Endothelial cell of umbilical vein (primary cell): ENCODE measurements at regions not wholly inside any gene's neighbourhood (a gene's known extent, or its start where the extent isn't known, plus 50 kb on each side); places are given as distances from the start of the nearest gene placed in this dataset.
"Not testable (repeated sequence)": the region's sequence is repeated elsewhere in the genome, so short reads cannot be mapped to it uniquely, and the experiment has no call there.

Experiments
- BruUV-seq: library from RNA; stranded (reverse); fragments of 400-500 nt; replicated peaks from 2 replicates; lab custom pipeline; 2021; lab: Mats Ljungman, UMichigan
- CTCF ChIA-PET: fragments of 300-600, 350-600 bp; sonication (Branson Sonifier 250); formaldehyde crosslinking; loops from one replicate; lab custom pipeline; 2021; ENCODE audit warnings: antibody characterized with exemption, inconsistent platforms; lab: Charles Lee
- POLR2A ChIA-PET: fragments of 300-600, 350-600 bp; sonication (Branson Sonifier 250); formaldehyde crosslinking; loops from one replicate; lab custom pipeline; 2021; ENCODE audit warnings: antibody characterized with exemption, inconsistent platforms; lab: Charles Lee
- DNase-seq: peaks from one replicate; pipeline ENCODE4 v3.0.0-alpha.2; 2011; ENCODE audit warnings: low read depth, low spot score
- FAIRE-seq: peaks from 2 replicates; lab custom pipeline; 2011; peaks lifted over from hg19 to GRCh38; lab: Jason Lieb, UNC
- H2AFZ ChIP-seq: 2 replicates; pipeline ENCODE4 v1.6.0; 2012; ENCODE audit warnings: low read depth, low read length, control low read depth, inconsistent platforms
- H3K27ac ChIP-seq: 2 replicates; pipeline ENCODE4 v1.5.1; 2011; ENCODE audit warnings: low read depth, mild to moderate bottlenecking, control low read depth, low read length, moderate library complexity; ENCODE audit not compliant: insufficient read depth
- H3K27me3 ChIP-seq, 2 experiments: 2 replicates each; pipeline versions ENCODE4 v1.6.0 to v1.6.1; 2011; ENCODE audit warnings: low read length in 2 of 2, mixed read lengths in 1 of 2; ENCODE audit not compliant: control insufficient read depth in 2 of 2, insufficient read depth in 2 of 2
- H3K36me3 ChIP-seq, 2 experiments: 2 replicates in 1 of 2; 3 replicates in 1 of 2; pipeline ENCODE4 v1.5.1; 2011; ENCODE audit warnings: low read length in 2 of 2, mild to moderate bottlenecking in 1 of 2, moderate library complexity in 1 of 2; ENCODE audit not compliant: control insufficient read depth in 2 of 2, insufficient read depth in 2 of 2; ENCODE audit errors: extremely low read depth in 1 of 2
- H3K4me1 ChIP-seq: 3 replicates; pipeline ENCODE4 v1.5.1; 2011; ENCODE audit warnings: mild to moderate bottlenecking, low read length; ENCODE audit not compliant: control insufficient read depth, insufficient read depth; ENCODE audit errors: extremely low read depth
- H3K4me2 ChIP-seq: 2 replicates; pipeline ENCODE4 v1.6.1; 2011; ENCODE audit warnings: low read length, control low read depth, mixed read lengths; ENCODE audit not compliant: insufficient read depth
- H3K4me3 ChIP-seq, 3 experiments: fragments of 200-600 bp in 1 of 3; sonication (generic), shearing (Covaris generic) in 1 of 3; replicated peaks in 1 of 3; 2 replicates each; pipeline ENCODE4 v1.5.1; 2011 to 2016; ENCODE audit warnings: control low read depth in 3 of 3, low read length in 3 of 3, mild to moderate bottlenecking in 2 of 3, inconsistent platforms in 1 of 3, low read depth in 1 of 3, moderate library complexity in 1 of 3; ENCODE audit not compliant: insufficient read depth in 1 of 3
- H3K79me2 ChIP-seq: 2 replicates; pipeline ENCODE4 v1.6.0; 2012; ENCODE audit warnings: low read length, inconsistent platforms; ENCODE audit not compliant: control insufficient read depth, insufficient read depth
- H3K9ac ChIP-seq: replicated peaks from 2 replicates; pipeline ENCODE3; 2011; ENCODE audit warnings: low read length, control low read depth; ENCODE audit not compliant: insufficient read depth; ENCODE audit errors: extremely low read depth
- H3K9me1 ChIP-seq: replicated peaks from 3 replicates; pipeline ENCODE4 v1.6.0; 2011; ENCODE audit warnings: mild to moderate bottlenecking, low read length; ENCODE audit not compliant: control insufficient read depth, insufficient read depth; ENCODE audit errors: extremely low read depth
- H3K9me3 ChIP-seq: replicated peaks from 2 replicates; pipeline ENCODE4 v1.5.1; 2012; ENCODE audit warnings: low read length, inconsistent platforms; ENCODE audit not compliant: control insufficient read depth, insufficient read depth
- H4K20me1 ChIP-seq: replicated peaks from 2 replicates; pipeline ENCODE3; 2011; ENCODE audit warnings: mild to moderate bottlenecking, low read length; ENCODE audit not compliant: control insufficient read depth, insufficient read depth; ENCODE audit errors: extremely low read depth
- EZH2 ChIP-seq: IDR thresholded peaks from 2 replicates; pipeline ENCODE4 v1.6.1; 2012; ENCODE audit warnings: borderline replicate concordance, low read depth, mild to moderate bottlenecking, moderate library complexity, low read length, inconsistent platforms; ENCODE audit not compliant: severe bottlenecking
- FOS ChIP-seq: IDR thresholded peaks from 2 replicates; pipeline ENCODE4 v1.6.1; 2011; ENCODE audit warnings: mild to moderate bottlenecking, low read length, moderate library complexity, borderline replicate concordance; ENCODE audit not compliant: insufficient read depth
- GATA2 ChIP-seq: IDR thresholded peaks from 2 replicates; pipeline ENCODE4 v1.7.0; 2011; ENCODE audit warnings: low read depth, mild to moderate bottlenecking, moderate library complexity, mixed read lengths, low read length; ENCODE audit not compliant: insufficient read length, insufficient read depth
- JUN ChIP-seq: IDR thresholded peaks from 2 replicates; pipeline ENCODE4 v1.6.1; 2011; ENCODE audit warnings: borderline replicate concordance, low read depth; ENCODE audit not compliant: insufficient read length, insufficient read depth
- MYC ChIP-seq: IDR thresholded peaks from one replicate; pipeline ENCODE4 v1.6.1; 2011; ENCODE audit warnings: mild to moderate bottlenecking, low read depth, low read length
- POLR2A ChIP-seq: IDR thresholded peaks from 2 replicates; pipeline ENCODE4 v1.6.1; 2012; ENCODE audit warnings: low read depth, mild to moderate bottlenecking, control low read depth, low read length
- POLR2AphosphoS5 ChIP-seq: IDR thresholded peaks from 2 replicates; pipeline ENCODE4 v1.6.1; 2012; ENCODE audit warnings: low read depth, mild to moderate bottlenecking, control low read depth, low read length, moderate library complexity; ENCODE audit not compliant: insufficient read depth
- dilution Hi-C: fragments of 300-500 bp; cut with MboI; formaldehyde crosslinking; loops from one replicate; pipeline ENCODE4 v1.15.0; 2019; ENCODE audit warnings: low sequenced_read_pairs; ENCODE audit not compliant: extremely low pct_ligation_motif_present
- intact Hi-C: fragments of 100-400 bp; cut with micrococcal nuclease; formaldehyde crosslinking; loops from one replicate; pipeline ENCODE4 v1.10.0; 2022
- TF ChIP-seq, protein P1 (sequence below): IDR thresholded peaks from 2 replicates; pipeline ENCODE4 v1.6.1; 2011; ENCODE audit not compliant: insufficient read depth, insufficient read length
- TF ChIP-seq, protein P2 (sequence below), 2 donors: IDR thresholded peaks; 1 replicate in 1 of 2; 2 replicates in 1 of 2; pipeline ENCODE4 v1.5.1; 2011; ENCODE audit warnings: low read length in 2 of 2, mild to moderate bottlenecking in 2 of 2, moderate library complexity in 2 of 2, control low read depth in 1 of 2, inconsistent platforms in 1 of 2, low read depth in 1 of 2; ENCODE audit not compliant: insufficient read depth in 1 of 2; ENCODE audit errors: extremely low read depth in 1 of 2

GRCh38 chr10:20656886-20657285, 240.2 kb downstream of the NEBL start:
- Histone ChIP-seq H4K20me1 (no peaks in the 10 kb centered on the region), H3K4me2 (no peak overlapping the region), H3K36me3 (no peaks in the 10 kb centered on the region), H3K27ac (no peak overlapping the region), H3K4me1 (no peaks in the 10 kb centered on the region), H3K9me3 (no peaks in the 10 kb centered on the region), H3K79me2 (no peaks in the 10 kb centered on the region), H3K9me1 (no peaks in the 10 kb centered on the region), H3K27me3 (no peaks in the 10 kb centered on the region), H2AFZ (no peak overlapping the region), H3K4me3 (no peak overlapping the region), H3K9ac (no peak overlapping the region)
- DNase-seq (no peak), FAIRE-seq (no peak)
- dilution Hi-C loops (no loop called here), intact Hi-C loops (no loop called here)
- BruUV-seq, result no TSS peak
- TF ChIP-seq EZH2, result no peak
- no peak for TF ChIP-seq POLR2AphosphoS5
- no peak for TF ChIP-seq GATA2
- TF ChIP-seq FOS, result no peak
- no peak for TF ChIP-seq POLR2A
- TF ChIP-seq, protein P1, sequence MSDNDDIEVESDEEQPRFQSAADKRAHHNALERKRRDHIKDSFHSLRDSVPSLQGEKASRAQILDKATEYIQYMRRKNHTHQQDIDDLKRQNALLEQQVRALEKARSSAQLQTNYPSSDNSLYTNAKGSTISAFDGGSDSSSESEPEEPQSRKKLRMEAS, result no peak
- TF ChIP-seq, protein P2, sequence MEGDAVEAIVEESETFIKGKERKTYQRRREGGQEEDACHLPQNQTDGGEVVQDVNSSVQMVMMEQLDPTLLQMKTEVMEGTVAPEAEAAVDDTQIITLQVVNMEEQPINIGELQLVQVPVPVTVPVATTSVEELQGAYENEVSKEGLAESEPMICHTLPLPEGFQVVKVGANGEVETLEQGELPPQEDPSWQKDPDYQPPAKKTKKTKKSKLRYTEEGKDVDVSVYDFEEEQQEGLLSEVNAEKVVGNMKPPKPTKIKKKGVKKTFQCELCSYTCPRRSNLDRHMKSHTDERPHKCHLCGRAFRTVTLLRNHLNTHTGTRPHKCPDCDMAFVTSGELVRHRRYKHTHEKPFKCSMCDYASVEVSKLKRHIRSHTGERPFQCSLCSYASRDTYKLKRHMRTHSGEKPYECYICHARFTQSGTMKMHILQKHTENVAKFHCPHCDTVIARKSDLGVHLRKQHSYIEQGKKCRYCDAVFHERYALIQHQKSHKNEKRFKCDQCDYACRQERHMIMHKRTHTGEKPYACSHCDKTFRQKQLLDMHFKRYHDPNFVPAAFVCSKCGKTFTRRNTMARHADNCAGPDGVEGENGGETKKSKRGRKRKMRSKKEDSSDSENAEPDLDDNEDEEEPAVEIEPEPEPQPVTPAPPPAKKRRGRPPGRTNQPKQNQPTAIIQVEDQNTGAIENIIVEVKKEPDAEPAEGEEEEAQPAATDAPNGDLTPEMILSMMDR (IDR thresholded peaks at IDR 0.05; ENCODE audit: extremely low read depth in 1 of 2, insufficient read depth in 1 of 2, low read depth in 1 of 2, low read length in 2 of 2), result no peak
- TF ChIP-seq JUN, result no peak
- TF ChIP-seq MYC, result no peak
- ChIA-PET CTCF (no interaction called here), POLR2A (no interaction called here)

- H3K27ac ChIP-seq, H3K4me1 ChIP-seq, H3K9ac ChIP-seq, FAIRE-seq, H3K9me1 ChIP-seq, H3K4me3 ChIP-seq, H4K20me1 ChIP-seq, H2AFZ ChIP-seq, H3K79me2 ChIP-seq, H3K36me3 ChIP-seq, CTCF ChIA-PET, intact Hi-C loops, BruUV-seq, H3K27me3 ChIP-seq, DNase-seq, H3K4me2 ChIP-seq, dilution Hi-C loops, H3K9me3 ChIP-seq, POLR2A ChIA-PET: not testable (repeated sequence)
Observed at GRCh38 chr10:20652424-20652823, 244.7 kb downstream of the NEBL start.
